ENCODE measurements at regions not wholly inside any gene's neighbourhood (a gene's known extent, or its start where the extent isn't known, plus 50 kb on each side); places are given as distances from the start of the nearest gene placed in this dataset.

DNA sequence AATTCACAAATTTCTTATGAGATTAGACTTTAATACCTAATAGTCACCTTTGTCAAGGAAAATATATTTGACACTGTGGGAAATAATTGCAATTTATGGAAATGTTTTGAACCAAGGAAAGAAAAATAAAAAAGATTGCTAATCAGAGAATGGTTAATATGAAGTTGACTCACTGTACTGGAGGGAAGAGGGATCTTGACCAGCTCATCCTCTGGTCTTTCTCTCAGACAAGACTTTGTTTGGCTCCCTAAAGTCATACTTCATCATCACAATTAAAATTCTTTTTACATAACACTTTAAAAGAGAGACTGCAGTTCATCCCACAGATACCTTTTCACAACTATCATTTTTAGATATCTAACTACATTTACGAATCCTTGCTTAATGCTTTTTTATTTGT is 538.5 kb upstream of the ZEB2 start:
- no peak for DNase-seq (ENCODE audit: low spot score)

DNA sequence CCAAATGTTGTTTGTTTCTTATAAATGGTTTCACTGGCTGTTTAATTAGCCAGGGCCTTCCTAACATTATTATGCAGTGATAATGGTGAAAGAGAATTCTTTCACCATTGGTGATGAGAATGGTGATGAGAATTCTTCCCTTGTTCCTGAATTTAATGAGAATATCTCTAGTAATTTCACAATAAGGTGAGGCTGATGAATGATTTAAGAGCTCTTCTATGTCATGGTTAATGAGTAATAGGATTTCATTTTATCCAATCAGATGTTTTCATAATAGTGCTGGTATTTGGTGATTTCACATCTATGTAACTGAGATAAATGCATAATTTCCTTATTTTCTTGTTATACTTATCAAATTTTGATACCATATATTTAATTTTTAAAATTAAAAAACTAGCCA is 535.7 kb upstream of the ZEB2 start:
- no peak for DNase-seq (ENCODE audit: low spot score)

DNA sequence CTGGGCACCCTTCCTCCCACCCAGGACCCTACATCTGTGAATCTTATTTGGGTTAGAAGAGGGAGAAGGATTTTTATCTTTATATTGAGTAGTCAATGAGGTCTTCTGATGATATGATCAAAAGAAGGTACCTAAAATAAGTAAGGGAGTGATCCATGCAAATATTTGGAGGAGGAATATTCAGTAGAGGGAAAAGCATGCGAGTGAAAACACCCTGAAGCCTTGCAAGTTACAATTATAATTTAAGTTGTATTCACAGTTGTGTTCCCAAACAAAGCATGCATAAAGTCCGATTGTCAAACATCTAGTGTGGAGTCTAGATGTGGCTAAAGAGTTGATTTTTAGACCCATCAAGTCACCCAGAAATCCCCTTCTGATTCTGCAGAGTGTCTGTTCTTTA is 530.2 kb upstream of the ZEB2 start:
- no peak for DNase-seq (ENCODE audit: low spot score)

DNA sequence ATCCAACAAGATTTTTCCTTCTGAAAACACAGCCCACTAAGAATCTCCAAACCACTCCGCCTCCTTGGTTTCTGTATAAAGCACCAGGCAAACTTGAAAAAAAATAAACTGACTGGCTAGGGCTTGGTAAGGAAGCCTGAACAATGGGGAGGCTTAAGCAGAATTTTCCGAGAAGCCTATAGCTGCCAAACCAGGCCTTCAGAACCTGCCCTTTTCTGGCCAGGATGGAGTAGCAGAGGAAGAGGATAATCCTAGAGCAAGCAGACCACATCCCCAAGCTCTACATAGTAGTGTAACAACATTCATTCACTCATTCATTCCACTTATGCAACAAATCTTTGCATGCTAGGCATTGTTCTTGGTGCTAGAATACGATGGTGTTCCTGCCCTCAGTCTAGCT is 529.6 kb upstream of the ZEB2 start:
- no peak for DNase-seq (ENCODE audit: low spot score)

DNA sequence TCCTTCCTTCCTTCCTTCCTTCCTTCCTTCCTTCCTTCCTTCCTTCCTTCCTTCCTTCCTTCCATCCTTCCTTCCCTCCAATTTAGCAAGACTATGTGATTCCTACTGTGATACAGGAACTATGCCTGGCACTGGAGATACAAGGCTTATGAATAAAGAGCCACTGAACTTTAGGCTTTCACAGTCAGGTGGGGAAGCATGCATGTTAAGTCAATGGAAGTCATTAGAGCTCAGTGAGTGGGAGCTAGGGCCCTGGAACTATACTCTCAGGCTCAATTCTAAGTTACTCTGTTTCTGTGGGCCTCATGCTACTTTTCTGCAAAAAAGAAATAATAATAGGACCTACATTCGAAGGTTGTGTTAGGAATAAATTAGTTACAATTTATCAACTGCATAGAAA is 527.6 kb upstream of the ZEB2 start:
- no peak for DNase-seq (ENCODE audit: low spot score)

DNA sequence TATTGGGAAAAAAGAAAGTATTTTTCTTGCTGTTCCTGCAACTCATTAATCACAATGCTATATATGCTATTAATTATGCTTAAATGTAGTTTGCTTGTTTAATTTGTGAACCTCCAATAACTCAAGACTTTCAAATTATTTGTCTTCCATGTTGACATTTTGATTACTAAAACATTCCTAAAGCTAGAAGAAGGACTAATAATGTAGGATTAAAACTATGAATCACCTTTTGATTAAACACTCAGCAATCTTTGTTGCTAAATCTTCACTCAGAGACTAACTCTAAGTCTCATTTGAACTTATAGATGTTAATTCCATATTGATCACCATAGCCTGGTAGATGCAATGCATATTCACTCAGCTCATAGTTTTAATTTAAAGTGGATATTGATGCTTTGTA is 524.6 kb upstream of the ZEB2 start:
- no peak for DNase-seq (ENCODE audit: low spot score)

DNA sequence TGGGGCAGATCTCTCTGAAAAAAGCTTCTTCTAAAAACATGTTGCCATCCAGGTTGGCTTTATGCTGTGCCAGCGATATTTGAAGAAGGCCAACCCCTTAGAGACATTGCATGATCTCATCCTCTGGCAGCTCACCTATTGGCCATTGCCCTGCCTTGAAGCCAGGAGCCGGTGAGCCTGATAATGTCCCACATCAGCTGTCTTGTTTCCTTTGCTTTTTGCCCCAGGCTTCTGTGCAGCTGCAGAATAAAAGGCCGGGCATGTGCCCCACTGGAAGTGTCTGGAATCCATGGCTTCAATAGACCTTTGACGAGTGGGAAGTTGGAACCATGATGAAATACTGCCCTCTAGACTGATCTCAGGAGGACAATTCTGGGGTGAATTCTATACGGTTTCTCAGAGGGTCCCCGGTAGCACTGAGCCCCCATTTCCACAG is 523.5 kb upstream of the ZEB2 start:
- no peak for DNase-seq (ENCODE audit: low spot score)

DNA sequence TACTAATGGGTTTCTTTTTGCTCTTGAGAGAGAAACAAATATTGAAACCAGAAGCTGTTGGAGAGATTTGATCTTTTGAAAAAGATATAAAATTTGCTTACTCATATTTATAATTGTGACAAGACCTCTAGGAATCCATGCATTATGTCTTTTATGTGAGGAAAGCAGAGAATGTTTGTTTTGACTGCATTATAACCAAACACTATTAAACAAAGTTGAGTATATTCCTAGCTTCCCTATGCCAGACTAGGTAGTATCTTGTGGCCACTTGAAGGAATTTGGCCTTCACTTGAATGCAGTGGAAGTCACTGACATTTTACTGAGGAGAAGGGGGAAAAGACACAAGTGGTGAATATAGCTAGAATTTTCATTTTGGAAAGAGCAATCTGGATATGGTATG is 521.8 kb upstream of the ZEB2 start:
- no peak for DNase-seq (ENCODE audit: low spot score)

DNA sequence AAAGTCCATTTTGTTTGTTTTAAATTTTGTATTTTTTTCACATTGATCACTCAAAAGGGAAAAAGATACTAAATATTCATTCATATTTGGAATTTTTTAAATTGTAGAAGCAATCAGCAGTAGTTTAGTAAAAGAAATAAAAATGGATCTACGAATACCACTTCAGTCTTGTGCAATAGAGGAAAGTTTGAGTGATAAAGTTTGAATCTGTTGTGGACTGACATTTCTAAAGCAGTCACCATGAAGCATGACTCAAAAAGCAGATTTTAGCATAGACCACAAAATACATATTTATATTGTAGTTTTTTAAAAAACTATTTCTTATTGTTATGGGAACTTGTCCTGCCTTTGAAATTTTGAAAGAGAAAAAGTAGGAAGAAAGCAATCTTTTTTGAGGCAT is 520.5 kb upstream of the ZEB2 start:
- no peak for DNase-seq (ENCODE audit: low spot score)

DNA sequence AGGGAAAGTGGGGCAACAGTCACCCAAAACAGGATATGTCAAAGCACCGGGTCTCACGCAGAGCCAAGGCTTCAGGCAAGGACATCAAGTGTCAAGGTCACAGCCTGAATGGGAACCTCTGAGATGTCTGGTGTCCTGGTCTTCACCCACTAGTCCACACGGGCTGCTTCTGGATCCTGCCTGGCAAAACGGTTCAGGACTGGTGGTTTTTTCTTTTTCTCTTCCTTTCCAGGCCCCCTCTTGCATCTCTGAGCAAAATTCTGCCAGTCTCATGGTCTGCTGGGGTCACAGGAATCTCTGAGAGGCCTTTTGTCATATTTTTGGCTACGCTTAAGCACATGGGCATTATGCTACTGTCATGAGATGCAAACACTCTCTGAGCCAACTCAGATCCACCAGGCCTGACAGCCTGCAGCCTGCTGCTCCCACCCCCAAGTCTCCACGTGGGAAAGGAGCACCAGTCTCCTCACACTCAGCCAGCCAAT is 518.2 kb upstream of the ZEB2 start:
- DNase-seq (ENCODE audit: low spot score): no peak

DNA sequence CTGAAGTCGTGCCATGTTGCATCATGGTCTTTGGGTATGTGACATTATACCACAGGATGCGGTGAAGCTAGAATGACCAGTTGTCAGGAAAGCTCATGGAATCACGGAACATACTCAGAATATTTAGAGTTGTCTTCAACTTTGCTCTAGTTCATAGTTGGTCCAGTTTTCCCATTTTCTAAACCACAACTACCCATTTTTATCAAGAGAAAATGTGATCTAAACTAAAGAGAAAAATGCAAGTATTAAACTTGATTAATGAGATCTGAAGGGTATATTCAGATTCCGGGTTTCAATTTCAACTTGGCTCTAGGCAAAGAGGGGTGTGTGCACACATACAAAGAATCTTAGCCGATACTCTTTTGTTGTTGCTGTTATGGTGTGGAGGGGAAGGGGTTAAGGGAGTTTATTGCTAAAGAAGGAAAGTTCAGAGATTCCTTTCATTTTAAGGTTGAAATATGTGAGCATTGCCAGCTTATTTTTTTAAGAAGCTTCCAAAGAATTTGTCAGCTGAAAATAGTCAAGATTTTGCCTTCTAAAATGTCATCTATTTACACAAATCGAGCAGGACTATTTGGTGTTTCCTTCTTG is 516.6 kb upstream of the ZEB2 start:
- no peak for DNase-seq (ENCODE audit: low spot score)

DNA sequence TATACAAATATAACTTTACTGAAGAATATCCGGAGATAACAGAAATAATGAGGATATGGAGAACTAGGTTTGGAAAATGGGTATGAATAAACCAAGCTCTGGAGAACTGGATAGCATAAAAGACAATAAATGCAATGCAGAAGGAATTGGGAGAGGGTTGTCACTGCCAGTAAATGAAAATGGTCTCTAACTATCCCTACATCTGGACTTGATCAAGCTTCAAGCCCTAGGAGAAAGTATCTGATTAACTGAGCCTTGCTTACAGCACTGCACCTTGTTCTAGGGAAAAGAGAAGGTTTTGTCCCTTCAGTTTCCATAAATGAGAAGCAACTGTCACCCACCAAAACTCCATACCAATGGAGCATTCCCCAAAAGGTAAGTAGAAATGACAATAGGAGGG is 514.6 kb upstream of the ZEB2 start:
- no peak for DNase-seq (ENCODE audit: low spot score)

DNA sequence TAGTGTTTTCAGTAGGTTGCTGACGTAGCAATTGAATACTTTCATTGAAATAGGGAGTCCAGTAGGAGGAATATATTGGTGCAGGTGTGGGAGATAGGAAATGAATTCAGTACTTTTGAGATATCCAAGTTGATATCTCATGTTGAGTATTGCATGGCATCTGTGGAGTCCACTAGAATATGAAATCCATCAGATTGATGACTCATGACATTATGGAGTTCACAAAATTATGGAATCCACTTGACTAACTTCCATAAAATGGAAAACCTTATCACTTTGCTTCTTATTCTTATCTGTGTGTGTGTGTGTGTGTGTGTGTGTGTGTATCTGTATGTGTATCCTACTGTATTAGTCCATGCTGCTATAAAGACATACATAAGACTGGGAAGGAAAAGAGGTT is 513.5 kb upstream of the ZEB2 start:
- no peak for DNase-seq (ENCODE audit: low spot score)

DNA sequence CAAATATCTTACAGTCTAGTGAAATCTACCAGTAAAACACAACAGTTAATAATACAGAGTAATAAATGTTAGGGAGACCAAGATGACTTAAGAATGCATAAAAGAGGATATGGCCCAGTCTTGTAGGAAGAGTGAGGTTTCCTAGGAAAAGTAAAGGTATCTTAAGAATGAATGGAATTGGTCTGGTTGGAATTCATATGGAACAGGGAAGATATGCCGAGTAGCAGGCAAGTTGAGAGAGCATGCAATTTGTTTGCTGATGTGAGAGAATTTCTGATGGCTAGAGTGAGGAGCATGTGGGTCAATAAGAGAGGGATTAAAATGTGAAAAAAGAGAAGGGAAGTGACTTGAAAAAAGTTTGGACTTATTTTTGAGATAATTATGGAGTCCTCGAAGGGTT is 512.9 kb upstream of the ZEB2 start:
- no peak for DNase-seq (ENCODE audit: low spot score)

DNA sequence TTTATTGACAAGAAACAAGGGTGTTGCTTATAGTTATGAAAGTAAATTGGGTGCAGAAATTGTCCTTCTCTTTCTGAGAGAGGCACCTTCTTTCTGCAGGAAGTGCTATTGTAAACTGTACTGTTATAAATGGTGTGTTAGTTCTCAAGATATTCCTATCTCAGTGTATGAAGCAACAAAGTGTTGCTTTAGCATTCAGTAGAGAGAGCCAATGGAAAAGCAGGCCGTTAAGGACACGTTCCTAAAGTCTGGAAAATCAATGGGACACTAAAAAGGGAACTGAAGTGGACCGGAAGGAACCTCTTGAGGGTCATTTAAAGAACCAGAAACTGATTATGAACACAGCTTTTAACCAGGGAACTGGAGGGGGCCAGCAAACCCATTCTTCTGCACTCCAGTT is 510.0 kb upstream of the ZEB2 start:
- no peak for DNase-seq (ENCODE audit: low spot score)

DNA sequence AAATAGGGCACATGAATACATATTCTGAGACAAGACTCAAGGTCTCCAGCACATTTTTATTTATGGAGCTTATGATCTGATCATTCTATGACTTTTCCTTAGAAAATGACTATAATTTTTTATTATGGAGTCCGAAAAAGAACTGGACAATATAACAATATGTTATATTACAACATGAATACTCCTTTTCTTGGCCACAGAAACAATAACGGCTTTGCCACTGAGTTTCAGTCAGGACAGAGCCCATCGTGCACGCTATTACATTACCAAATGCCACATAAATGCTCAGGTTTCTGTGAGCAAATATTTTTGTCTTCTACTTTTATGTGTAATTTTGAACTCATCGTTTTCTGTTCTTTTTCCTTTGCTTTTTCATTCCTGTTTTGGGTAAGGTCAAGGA is 509.2 kb upstream of the ZEB2 start:
- no peak for DNase-seq (ENCODE audit: low spot score)

DNA sequence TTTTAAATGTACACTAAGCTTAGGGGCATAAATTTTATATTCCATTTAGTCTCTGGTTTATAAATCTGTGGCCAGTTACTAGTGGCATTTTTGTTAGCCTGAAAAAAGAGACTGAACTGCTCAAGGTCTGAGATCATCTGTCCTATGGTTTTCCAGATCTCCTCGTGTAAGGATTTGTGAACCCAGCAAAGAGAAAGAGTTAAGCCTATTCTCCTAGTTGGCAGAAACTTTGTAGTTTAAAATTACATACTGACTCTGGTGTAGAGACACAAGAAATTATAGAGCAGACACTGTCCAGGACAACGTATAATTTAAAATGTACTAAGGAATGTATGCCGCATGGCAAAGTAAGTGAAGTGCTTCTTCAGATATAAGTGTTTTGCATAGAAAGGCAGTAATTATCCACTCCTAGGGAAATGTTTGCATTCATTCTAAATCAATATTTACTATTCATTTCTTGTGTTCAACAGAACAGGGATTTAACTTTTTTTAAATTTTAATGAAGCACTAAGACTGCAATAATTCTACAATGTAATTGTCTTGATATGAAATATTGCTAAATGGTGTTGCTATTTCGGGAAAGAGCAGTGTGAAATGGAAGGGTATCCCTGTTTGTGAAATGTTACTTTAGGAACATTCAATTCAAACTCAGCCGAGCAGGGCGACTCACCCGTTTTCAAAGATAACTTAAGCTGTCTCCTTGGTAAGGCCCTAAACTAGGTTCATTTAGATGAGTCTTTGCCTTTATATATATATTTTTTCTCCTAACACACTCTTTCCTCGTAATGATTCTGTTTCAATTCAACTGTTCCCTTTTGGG is 508.4 kb upstream of the ZEB2 start:
- DNase-seq (ENCODE audit: low spot score): no peak

DNA sequence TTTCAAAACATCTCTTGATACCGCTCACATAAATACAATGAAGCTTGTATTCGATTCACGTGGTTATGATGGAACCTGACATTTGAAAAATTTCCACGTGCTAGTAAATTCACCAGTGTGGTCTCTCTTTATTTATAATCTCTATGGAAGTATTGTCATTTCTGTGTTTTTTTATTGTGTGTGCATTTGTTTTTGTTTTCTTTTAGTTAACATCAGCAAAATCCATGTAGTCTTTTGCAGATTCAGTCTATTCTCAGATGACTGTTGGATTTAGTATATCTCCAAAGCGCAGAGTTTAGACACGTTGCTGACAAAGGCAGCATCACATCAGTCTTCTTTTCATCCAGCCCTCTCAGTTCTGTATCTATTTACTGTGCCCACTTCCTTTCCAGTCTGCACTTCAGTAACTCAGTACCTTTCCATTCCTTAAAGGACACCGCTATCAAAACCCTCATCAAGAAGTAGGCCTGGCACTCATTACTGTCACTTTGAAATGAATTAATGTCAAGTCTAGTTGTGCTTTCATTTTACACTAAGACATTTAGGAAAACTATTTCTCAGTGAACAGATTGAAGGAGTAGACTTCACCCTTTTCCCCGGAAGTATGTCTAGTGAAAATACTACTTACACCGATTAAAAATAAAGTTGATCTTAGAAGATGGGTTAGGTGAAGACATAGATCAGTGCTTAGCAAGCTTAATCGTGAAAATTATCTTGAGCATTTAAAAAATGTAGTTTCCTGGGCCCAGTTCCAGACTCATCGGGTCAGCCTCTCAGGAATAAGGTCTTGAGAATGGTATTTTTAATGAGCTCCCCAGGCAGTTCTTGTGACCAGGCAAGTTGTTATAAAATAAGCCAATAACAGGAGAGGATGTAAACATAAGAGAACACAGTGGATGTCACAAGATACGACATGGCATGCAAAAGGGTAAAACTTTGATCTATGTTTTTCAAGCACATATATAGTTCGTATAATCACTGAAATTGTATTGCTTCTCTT is 506.8 kb upstream of the ZEB2 start:
- DNase-seq (ENCODE audit: low spot score): no peak

DNA sequence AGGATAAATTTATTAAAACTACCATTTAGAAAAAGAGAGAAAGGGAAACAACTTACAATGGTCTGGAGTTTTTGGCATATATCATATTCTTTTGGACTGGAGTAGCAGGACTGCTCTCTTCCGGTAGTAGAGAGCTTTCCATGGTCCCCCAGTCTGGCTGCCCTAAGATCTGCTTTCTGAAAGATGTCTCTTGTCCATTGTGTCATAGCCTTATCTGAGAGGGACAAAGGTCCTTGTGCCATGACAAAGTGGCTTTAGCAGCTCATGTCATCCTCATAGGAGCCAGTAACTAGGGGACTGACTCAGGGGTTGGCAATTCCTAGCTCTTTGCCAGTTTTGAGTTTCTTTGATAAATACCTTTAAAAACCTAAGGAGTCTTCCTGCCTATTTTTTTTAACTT is 505.5 kb upstream of the ZEB2 start:
- no peak for DNase-seq (ENCODE audit: low spot score)

DNA sequence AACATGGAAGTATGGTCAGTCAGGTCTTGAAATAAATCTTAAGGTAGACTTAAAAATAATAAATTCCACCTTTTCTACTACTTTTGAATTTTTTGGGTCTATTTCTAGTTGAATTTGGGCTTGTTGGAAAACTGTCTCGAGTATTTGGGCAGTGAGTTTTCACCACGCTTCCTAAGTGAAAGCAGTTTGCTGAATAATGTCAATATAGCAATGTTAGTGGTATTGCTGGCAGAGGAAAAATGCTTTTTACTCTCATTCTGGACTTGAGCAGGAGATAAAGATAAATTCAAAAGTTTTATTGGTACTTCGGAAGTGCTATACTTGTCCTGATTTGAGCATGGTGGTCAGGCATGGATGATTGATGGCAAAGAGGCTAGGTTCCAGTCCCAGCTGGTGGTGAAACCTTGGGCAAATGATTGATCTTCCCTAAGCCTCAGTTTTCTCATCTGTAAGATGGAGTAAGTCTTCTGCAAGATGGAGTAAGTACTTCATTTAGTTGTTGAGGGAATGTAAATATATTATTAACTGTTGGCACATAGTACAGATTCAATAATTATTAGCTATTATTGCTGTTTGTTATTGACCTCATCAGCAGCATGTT is 503.5 kb upstream of the ZEB2 start:
- DNase-seq (ENCODE audit: low spot score): no peak

DNA sequence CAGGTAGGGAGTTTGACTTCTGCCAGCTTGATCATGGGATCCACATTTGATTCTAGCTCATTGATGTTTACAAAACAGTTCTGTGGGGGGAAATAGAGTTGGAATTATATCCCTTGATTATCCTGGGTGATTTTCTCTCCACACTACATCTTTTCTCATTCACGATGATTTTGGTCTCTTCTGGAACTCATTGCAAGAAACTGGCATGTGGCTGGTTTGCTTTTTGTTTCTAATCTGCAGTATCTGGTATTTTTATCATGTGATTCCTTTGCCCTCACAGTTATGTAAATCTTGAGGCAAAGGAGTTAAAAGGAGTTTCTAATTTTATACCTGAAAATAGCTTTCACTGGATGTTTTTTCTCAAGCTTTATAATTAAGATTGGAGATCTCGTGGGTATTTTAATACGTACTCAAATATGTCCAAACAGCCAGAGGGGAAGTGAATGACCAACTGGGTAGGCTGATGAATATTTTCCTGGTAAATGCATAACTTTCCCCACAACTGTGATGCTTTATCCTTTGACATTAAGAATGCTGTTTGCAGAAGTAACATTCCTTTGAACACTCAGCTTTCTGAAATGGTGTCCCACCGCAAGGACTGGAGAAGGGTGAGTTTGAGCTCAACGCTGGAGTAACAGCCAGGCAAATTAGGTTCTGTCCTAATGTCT is 502.9 kb upstream of the ZEB2 start:
- no peak for DNase-seq (ENCODE audit: low spot score)

All from iPS-NIHi11 (cell line).